Activated CD4-positive, alpha-beta T cell treated with anti-CD3 and anti-CD28 coated beads, Interleukin-2, amount 50 U/mL, for 48 hours (primary cell): ENCODE measurements at regions not wholly inside any gene's neighbourhood (a gene's known extent, or its start where the extent isn't known, plus 50 kb on each side); places are given as distances from the start of the nearest gene placed in this dataset.
A peak's percentile ranks its signal among the peaks of the same experiment; 100 is the strongest.

ENCODE experiments used
- DNase-seq, 2 experiments: peaks; one replicate each; pipeline ENCODE4 v3.0.0-alpha.2; 2020

GRCh38 chr2:217717646-217718045 is 285.1 kb downstream of the TNS1 start:
- no peak for DNase-seq

GRCh38 chr2:217715484-217715883 is 287.3 kb downstream of the TNS1 start:
- no peak for DNase-seq

- no peak for DNase-seq
These were observed 288.5 kb downstream of the TNS1 start for GRCh38 chr2:217714287-217714751.

- peak; percentile 77 to 83 for DNase-seq
These were observed 289.2 kb downstream of the TNS1 start for GRCh38 chr2:217713395-217714286.

GRCh38 chr2:217712431-217712830 is 290.4 kb downstream of the TNS1 start:
- DNase-seq = no peak

GRCh38 chr2:217711188-217711587 is 291.6 kb downstream of the TNS1 start:
- DNase-seq = no peak

GRCh38 chr2:217710211-217710765 is 292.5 kb downstream of the TNS1 start:
- no peak for DNase-seq

- no peak for DNase-seq
These were observed 293.2 kb downstream of the TNS1 start for GRCh38 chr2:217709478-217710210.

GRCh38 chr2:217707131-217707611 is 295.6 kb downstream of the TNS1 start:
- DNase-seq = no peak

- no peak for DNase-seq
These were observed 296.3 kb downstream of the TNS1 start for GRCh38 chr2:217706513-217706912.

GRCh38 chr2:217706095-217706494 is 296.7 kb downstream of the TNS1 start:
- no peak for DNase-seq

GRCh38 chr2:217705461-217705860 is 297.3 kb downstream of the TNS1 start:
- DNase-seq = no peak

- no peak for DNase-seq
These were observed 298.8 kb downstream of the TNS1 start for GRCh38 chr2:217703999-217704398.

- DNase-seq = no peak
These were observed 299.7 kb downstream of the TNS1 start for GRCh38 chr2:217703102-217703501.

- no peak for DNase-seq
These were observed 301.2 kb downstream of the TNS1 start for GRCh38 chr2:217701622-217702021.

GRCh38 chr2:217698691-217699090 is 304.1 kb downstream of the TNS1 start:
- DNase-seq = no peak

GRCh38 chr2:217695033-217695520 is 307.7 kb downstream of the TNS1 start:
- no peak for DNase-seq

- no peak for DNase-seq
These were observed 308.5 kb downstream of the TNS1 start for GRCh38 chr2:217694291-217694690.

- no peak for DNase-seq
These were observed 309.4 kb downstream of the TNS1 start for GRCh38 chr2:217693363-217693762.

- no peak for DNase-seq
These were observed 310.7 kb downstream of the TNS1 start for GRCh38 chr2:217691920-217692666.

- no peak for DNase-seq
These were observed 311.3 kb downstream of the TNS1 start for GRCh38 chr2:217691516-217691915.

GRCh38 chr2:217689053-217689452 is 313.7 kb downstream of the TNS1 start:
- DNase-seq = no peak

- DNase-seq = no peak
These were observed 314.3 kb downstream of the TNS1 start for GRCh38 chr2:217688494-217688893.
